Embryonic facial prominence (tissue), 1 donor: ENCODE measurements at regions not wholly inside any gene's neighbourhood (a gene's known extent, or its start where the extent isn't known, plus 50 kb on each side); places are given as distances from the start of the nearest gene placed in this dataset.
"Not testable (repeated sequence)": the region's sequence is repeated elsewhere in the genome, so short reads cannot be mapped to it uniquely, and the experiment has no call there.

Experiments used
- DNase-seq: peaks from one replicate; pipeline ENCODE4 v3.0.0-alpha.2; 2016; ENCODE audit errors: extremely low spot score

- DNase-seq = no peak
These were observed 738.4 kb upstream of the RAG2 start for GRCh38 chr11:37336401-37336800.

- DNase-seq = no peak
These were observed 735.3 kb upstream of the RAG2 start for GRCh38 chr11:37333345-37333744.

- no peak for DNase-seq
These were observed 725.8 kb upstream of the RAG2 start for GRCh38 chr11:37323843-37324242.

- DNase-seq = no peak
These were observed 724.5 kb upstream of the RAG2 start for GRCh38 chr11:37322333-37323194.

GRCh38 chr11:37320921-37321320, 722.9 kb upstream of the RAG2 start:
- no peak for DNase-seq

GRCh38 chr11:37317803-37318202, 719.8 kb upstream of the RAG2 start:
- no peak for DNase-seq

- no peak for DNase-seq
These were observed 715.2 kb upstream of the RAG2 start for GRCh38 chr11:37313266-37313665.

GRCh38 chr11:37306563-37306962, 708.5 kb upstream of the RAG2 start:
- DNase-seq = no peak

GRCh38 chr11:37301405-37301804, 703.4 kb upstream of the RAG2 start:
- not testable (repeated sequence) for DNase-seq

- DNase-seq = no peak
These were observed 700.1 kb upstream of the RAG2 start for GRCh38 chr11:37298173-37298572.

- no peak for DNase-seq
These were observed 688.9 kb upstream of the RAG2 start for GRCh38 chr11:37286890-37287289.

GRCh38 chr11:37282367-37282766, 684.3 kb upstream of the RAG2 start:
- no peak for DNase-seq

- DNase-seq = no peak
These were observed 682.2 kb upstream of the RAG2 start for GRCh38 chr11:37280200-37280599.

- DNase-seq = no peak
These were observed 679.9 kb upstream of the RAG2 start for GRCh38 chr11:37277896-37278465.

- DNase-seq = no peak
These were observed 666.7 kb upstream of the RAG2 start for GRCh38 chr11:37264783-37265182.

- no peak for DNase-seq
These were observed 666.0 kb upstream of the RAG2 start for GRCh38 chr11:37264060-37264459.

- DNase-seq = not testable (repeated sequence)
These were observed 665.4 kb upstream of the RAG2 start for GRCh38 chr11:37263467-37263866.

GRCh38 chr11:37259734-37260133, 661.7 kb upstream of the RAG2 start:
- no peak for DNase-seq

- DNase-seq = no peak
These were observed 650.1 kb upstream of the RAG2 start for GRCh38 chr11:37248145-37248544.

- DNase-seq = not testable (repeated sequence)
These were observed 648.1 kb upstream of the RAG2 start for GRCh38 chr11:37246092-37246491.

- no peak for DNase-seq
These were observed 632.8 kb upstream of the RAG2 start for GRCh38 chr11:37230865-37231264.

- DNase-seq = no peak
These were observed 625.9 kb upstream of the RAG2 start for GRCh38 chr11:37223962-37224361.

- DNase-seq = no peak
These were observed 605.0 kb upstream of the RAG2 start for GRCh38 chr11:37203006-37203405.
